ENCODE measurements at regions not wholly inside any gene's neighbourhood (a gene's known extent, or its start where the extent isn't known, plus 50 kb on each side); places are given as distances from the start of the nearest gene placed in this dataset.

DNA sequence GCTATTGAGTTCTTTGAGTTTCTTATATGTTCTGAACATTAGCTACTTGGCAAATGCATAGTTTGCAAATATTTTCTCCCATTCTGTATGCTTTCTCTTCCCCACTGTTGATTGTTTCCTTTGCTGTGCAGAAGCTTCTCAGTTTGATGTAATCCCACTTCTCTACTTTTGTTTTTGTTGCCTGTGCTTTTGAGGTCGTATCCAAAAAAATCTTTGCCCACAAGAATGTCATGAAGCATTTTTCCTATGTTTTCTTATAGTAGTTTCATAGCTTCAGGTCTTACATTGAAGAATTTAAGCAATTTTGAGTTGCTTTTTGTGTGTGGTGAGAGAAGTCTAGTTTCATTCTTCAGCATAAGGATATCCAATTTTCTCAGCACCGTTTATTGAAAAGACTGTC is 536.7 kb upstream of the ARGLU1 start:
- TF ChIP-seq, protein P1, sequence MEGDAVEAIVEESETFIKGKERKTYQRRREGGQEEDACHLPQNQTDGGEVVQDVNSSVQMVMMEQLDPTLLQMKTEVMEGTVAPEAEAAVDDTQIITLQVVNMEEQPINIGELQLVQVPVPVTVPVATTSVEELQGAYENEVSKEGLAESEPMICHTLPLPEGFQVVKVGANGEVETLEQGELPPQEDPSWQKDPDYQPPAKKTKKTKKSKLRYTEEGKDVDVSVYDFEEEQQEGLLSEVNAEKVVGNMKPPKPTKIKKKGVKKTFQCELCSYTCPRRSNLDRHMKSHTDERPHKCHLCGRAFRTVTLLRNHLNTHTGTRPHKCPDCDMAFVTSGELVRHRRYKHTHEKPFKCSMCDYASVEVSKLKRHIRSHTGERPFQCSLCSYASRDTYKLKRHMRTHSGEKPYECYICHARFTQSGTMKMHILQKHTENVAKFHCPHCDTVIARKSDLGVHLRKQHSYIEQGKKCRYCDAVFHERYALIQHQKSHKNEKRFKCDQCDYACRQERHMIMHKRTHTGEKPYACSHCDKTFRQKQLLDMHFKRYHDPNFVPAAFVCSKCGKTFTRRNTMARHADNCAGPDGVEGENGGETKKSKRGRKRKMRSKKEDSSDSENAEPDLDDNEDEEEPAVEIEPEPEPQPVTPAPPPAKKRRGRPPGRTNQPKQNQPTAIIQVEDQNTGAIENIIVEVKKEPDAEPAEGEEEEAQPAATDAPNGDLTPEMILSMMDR (conservative IDR thresholded peaks at IDR 0.05) = no peak
- no peak overlapping the region for H3K27ac ChIP-seq

DNA sequence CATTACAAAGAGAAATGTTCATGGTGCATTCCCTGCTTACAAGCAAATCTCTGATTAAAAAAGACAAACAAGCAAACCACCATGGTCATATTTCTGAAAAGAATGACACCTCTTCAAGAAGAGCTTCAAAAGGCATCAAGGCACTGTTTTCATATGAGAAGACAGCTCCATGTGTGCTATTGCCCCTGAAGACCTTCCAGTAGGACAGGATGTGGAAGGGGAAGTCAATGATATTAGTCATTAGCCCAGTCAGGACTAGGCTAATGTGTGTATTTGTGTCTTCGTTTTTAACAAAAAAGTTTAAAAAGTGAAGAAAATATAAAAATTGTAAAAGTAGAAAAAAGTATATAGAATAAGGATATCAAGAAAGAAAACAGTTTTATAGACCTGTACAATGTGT is 534.7 kb upstream of the ARGLU1 start:
- no peak overlapping the region for H3K27ac ChIP-seq
- TF ChIP-seq, protein P1 (conservative IDR thresholded peaks at IDR 0.05) = no peak

DNA sequence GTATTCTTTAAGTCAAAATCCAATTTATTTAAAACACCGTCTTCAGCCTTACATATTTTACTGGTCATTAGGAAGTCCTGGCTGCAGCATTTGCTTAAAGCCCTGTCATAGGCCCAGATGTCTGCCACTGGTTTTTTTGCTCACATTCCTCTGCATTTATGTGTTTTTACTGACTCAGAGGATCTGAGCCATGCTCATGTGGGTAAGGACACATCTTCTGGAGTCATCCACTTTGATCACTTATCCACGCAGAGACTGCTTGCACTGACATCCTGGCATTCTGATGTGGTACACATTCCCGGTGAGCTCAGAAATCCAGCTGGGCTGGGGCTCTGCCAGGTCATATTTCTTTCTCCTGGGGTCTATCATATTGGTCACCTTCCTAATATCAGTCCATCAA is 531.7 kb upstream of the ARGLU1 start:
- TF ChIP-seq, protein P1 (conservative IDR thresholded peaks at IDR 0.05) = no peak
- no peak overlapping the region for H3K27ac ChIP-seq

DNA sequence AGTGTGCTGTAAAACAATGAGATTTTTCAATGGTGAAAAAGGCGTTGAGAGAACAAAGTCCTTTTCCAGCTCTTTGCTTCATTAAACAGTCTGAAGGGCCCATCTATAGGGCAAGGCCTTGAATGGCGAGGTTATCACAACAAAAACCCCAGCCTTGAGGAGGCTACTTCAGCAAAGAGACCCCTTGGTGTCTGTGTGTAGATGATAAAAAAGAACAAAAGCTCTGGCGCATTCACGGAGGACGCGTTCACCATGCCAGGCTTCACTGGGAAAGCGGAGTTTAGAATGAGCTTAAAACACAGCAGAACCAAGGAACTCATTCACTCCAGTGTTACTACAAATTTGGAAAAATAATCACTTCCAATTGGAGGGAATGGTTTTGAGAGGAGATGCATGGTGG is 530.0 kb upstream of the ARGLU1 start:
- TF ChIP-seq, protein P1 (conservative IDR thresholded peaks at IDR 0.05) = no peak

DNA sequence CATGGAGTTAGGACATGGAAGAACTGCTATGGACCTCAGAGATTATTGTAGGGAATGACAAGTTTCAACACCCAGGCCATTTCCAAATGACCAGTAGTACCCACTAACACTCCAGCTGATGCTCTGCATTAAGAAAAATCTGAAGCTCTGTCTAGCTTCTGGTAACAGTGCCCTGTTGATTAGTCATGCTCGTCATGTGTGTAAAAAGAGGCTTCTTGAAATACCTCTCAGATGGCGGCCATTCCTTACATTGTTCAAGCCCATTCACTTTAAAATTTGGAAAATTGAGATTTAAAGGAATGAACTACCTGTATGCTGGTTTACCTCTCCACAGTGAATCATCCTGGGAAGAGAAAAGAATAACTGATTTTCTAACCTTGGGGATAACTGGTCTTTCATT is 527.9 kb upstream of the ARGLU1 start:
- TF ChIP-seq, protein P1 (conservative IDR thresholded peaks at IDR 0.05) = no peak
- no peak overlapping the region for H3K27ac ChIP-seq

More for the DNA sequence above, 530.0 kb upstream of the ARGLU1 start:
- H3K27ac ChIP-seq = no peak overlapping the region

DNA sequence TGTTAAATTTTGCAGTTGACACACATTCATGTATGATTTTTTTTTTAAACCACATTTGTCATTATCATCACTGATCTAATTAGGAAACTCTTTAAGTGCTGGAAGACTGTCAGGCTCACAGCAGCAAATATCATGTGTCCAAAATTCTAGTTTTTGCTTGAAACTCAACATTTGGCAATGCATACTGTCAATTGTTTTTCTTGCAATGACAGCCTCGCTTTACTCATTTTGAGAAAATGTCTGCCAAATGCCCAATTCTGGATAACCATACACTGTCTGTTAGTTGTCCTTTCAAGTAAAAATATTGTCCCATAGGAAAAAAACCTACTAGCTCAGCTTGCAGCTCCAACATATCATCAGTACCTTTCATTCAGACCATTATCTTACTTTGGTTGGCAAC is 523.9 kb upstream of the ARGLU1 start:
- no peak overlapping the region for H3K27ac ChIP-seq
- TF ChIP-seq, protein P1 (conservative IDR thresholded peaks at IDR 0.05) = no peak

DNA sequence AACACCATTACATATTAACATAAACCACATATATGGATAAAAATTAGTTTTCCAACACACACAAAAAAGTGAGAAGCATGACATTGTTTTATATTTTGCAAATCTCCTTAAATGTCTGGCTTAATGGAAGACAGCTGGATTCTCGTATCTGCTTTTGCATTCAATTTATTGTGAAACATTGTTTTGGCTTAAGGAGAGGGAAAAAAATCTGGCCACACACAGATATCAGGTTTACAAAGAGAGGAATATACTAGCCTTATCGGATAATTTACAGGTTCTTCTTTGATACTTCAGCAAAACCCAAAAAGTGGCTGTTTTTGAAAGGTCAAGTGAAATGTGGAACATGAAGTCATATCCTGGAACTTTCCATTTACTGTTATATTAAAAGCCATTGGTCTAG is 523.5 kb upstream of the ARGLU1 start:
- no peak overlapping the region for H3K27ac ChIP-seq
- TF ChIP-seq, protein P1 (conservative IDR thresholded peaks at IDR 0.05) = no peak

DNA sequence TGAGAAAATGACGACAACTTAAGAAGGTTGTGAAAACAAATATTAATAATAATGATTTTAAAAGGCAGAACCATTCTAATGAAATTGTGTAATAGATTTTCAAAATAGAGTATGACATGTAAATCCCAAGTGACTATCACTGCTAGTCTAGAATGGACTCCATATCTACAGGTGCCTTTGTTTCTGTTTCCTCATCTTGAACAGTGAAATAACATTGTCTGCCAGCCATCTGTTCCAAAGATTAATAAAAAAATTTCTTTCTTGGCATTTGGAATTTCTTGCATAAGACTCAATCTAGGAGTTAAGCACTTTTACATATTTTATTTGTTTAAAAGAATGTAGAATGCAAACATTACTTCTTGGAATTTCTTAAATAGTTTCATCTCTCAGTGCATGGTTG is 520.1 kb upstream of the ARGLU1 start:
- TF ChIP-seq, protein P1 (conservative IDR thresholded peaks at IDR 0.05) = no peak
- no peak overlapping the region for H3K27ac ChIP-seq

Measured in VCaP (cell line).